ENCODE measurements at regions not wholly inside any gene's neighbourhood (a gene's known extent, or its start where the extent isn't known, plus 50 kb on each side); places are given as distances from the start of the nearest gene placed in this dataset.

- Histone ChIP-seq H3K4me3 (ENCODE audit: low read length) (no peak overlapping the region), H3K27ac (ENCODE audit: low read depth, low read length) (no peak overlapping the region), H3K36me3 (ENCODE audit: control insufficient read depth, insufficient read depth, low read length) (no peaks in the 10 kb centered on the region), H3K9me3 (ENCODE audit: control insufficient read depth, low read length) (no peaks in the 10 kb centered on the region), H3K9ac (ENCODE audit: extremely low read depth, low read length, poor library complexity, severe bottlenecking) (no peak overlapping the region), H3K4me1 (ENCODE audit: control insufficient read depth, insufficient read depth, low read length) (no peaks in the 10 kb centered on the region), H3K27me3 (ENCODE audit: control insufficient read depth, insufficient read depth, low read length, poor library complexity, severe bottlenecking) (no peaks in the 10 kb centered on the region)
- Mint-ChIP-seq H3K27me3 (ENCODE audit: insufficient read depth) (peaks cover 2% of the 10 kb centered on the region), H3K4me1 (no peaks in the 10 kb centered on the region), H3K9me3 (peaks cover 20% of the 10 kb centered on the region), H3K4me3 (no peak overlapping the region), H3K27ac (no peak overlapping the region), H3K36me3 (ENCODE audit: low read depth) (no peaks in the 10 kb centered on the region)
- WGBS, 2 experiments (ENCODE audit: insufficient coverage in 1 of 2, insufficient read length in 1 of 2): 77% methylated on average over 6 of the region's 6 CpGs; no CpG with 5 or more reads in 1 of the 2 experiments
- no peak for DNase-seq
- no peak for TF ChIP-seq CTCF (conservative IDR thresholded peaks at IDR 0.05)
Measured at GRCh38 chr2:11009891-11010290, 98.2 kb downstream of the KCNF1 start.

GRCh38 chr2:11011359-11011758 lies 99.6 kb downstream of the KCNF1 start:
- H3K27ac Mint-ChIP-seq: no peak overlapping the region
- H3K9me3 ChIP-seq (ENCODE audit: control insufficient read depth, low read length): no peaks in the 10 kb centered on the region
- H3K27me3 ChIP-seq (ENCODE audit: control insufficient read depth, insufficient read depth, low read length, poor library complexity, severe bottlenecking): no peaks in the 10 kb centered on the region
- no peaks in the 10 kb centered on the region for H3K4me1 ChIP-seq (ENCODE audit: control insufficient read depth, insufficient read depth, low read length)
- no peaks in the 10 kb centered on the region for H3K36me3 Mint-ChIP-seq (ENCODE audit: low read depth)
- TF ChIP-seq CTCF (conservative IDR thresholded peaks at IDR 0.05): no peak
- no peaks in the 10 kb centered on the region for H3K36me3 ChIP-seq (ENCODE audit: control insufficient read depth, insufficient read depth, low read length)
- no peak overlapping the region for H3K4me3 ChIP-seq (ENCODE audit: low read length)
- no peak overlapping the region for H3K27ac ChIP-seq (ENCODE audit: low read depth, low read length)
- 91 to 92% methylated on average over 6 to 7 of the region's 7 CpGs for WGBS, 2 experiments (ENCODE audit: insufficient coverage in 1 of 2, insufficient read length in 1 of 2)
- H3K9ac ChIP-seq (ENCODE audit: extremely low read depth, low read length, poor library complexity, severe bottlenecking): no peak overlapping the region
- peaks cover 20% of the 10 kb centered on the region for H3K9me3 Mint-ChIP-seq
- no peak overlapping the region for H3K4me3 Mint-ChIP-seq
- no peaks in the 10 kb centered on the region for H3K27me3 Mint-ChIP-seq (ENCODE audit: insufficient read depth)
- no peaks in the 10 kb centered on the region for H3K4me1 Mint-ChIP-seq
- DNase-seq: no peak

- Mint-ChIP-seq H3K4me3 (no peak overlapping the region), H3K36me3 (ENCODE audit: low read depth) (no peaks in the 10 kb centered on the region), H3K4me1 (no peaks in the 10 kb centered on the region), H3K27me3 (ENCODE audit: insufficient read depth) (no peaks in the 10 kb centered on the region), H3K27ac (no peak overlapping the region), H3K9me3 (peaks cover 20% of the 10 kb centered on the region)
- WGBS, 2 experiments (ENCODE audit: insufficient coverage in 1 of 2, insufficient read length in 1 of 2): 87 to 96% methylated on average over 4 to 6 of the region's 6 CpGs
- Histone ChIP-seq H3K4me3 (ENCODE audit: low read length) (no peak overlapping the region), H3K9ac (ENCODE audit: extremely low read depth, low read length, poor library complexity, severe bottlenecking) (no peak overlapping the region), H3K36me3 (ENCODE audit: control insufficient read depth, insufficient read depth, low read length) (no peaks in the 10 kb centered on the region), H3K27ac (ENCODE audit: low read depth, low read length) (no peak overlapping the region), H3K27me3 (ENCODE audit: control insufficient read depth, insufficient read depth, low read length, poor library complexity, severe bottlenecking) (no peaks in the 10 kb centered on the region), H3K9me3 (ENCODE audit: control insufficient read depth, low read length) (no peaks in the 10 kb centered on the region), H3K4me1 (ENCODE audit: control insufficient read depth, insufficient read depth, low read length) (no peaks in the 10 kb centered on the region)
- no peak for TF ChIP-seq CTCF (conservative IDR thresholded peaks at IDR 0.05)
- peak; percentile 19 for DNase-seq
Measured at GRCh38 chr2:11012131-11012693, 100.5 kb downstream of the KCNF1 start.
